ENCODE measurements at regions not wholly inside any gene's neighbourhood (a gene's known extent, or its start where the extent isn't known, plus 50 kb on each side); places are given as distances from the start of the nearest gene placed in this dataset.
"Not testable (repeated sequence)": the region's sequence is repeated elsewhere in the genome, so short reads cannot be mapped to it uniquely, and the experiment has no call there.

- intact Hi-C loops (cut with DNase I): no loop called here
- ATAC-seq: no peak
- DNase-seq: no peak
Measured at GRCh38 chr9:115766370-115766955, 387.1 kb upstream of the PAPPA start.

DNA sequence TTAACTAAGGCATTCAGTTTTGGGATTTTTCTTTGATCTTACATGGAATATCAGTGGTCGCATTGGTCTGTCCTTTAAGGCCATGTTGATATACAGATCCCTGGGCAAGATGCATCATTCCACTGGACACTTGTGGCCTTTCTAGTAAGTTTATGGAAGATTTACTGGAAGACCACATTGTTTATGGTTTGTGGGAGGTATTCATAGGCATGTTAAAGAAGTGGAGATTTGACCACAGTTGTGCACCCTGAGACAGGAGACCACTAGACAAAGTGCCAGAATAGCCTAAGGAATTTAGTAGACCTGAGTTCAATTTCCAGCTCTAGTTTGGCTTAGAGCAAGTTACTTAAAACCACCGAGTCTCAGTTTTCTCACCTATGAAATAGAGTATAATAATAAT, 383.1 kb upstream of the PAPPA start:
- intact Hi-C loops (cut with DNase I): no loop called here
- DNase-seq (no peak), ATAC-seq (no peak)

DNA sequence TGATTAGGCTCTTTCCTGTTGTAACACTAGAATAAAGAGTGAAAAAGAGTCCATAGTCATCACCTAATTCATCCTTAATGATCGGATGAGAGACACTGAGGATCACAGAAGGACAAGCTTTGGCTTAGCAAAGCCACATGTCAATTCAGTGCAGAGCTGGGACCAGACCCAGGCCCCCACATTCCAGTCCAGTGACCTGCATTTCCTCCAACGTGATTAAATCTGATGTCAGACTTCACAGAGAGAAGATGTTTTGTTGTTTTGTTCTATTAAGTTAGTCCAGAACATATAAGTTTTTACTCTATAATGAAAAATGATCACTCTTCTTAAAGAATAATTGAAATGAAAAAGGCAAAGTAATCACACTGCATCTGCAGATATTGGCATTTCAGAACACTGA, 377.9 kb upstream of the PAPPA start:
- DNase-seq: no peak
- ATAC-seq: no peak
- intact Hi-C loops (cut with DNase I): no loop called here

DNA sequence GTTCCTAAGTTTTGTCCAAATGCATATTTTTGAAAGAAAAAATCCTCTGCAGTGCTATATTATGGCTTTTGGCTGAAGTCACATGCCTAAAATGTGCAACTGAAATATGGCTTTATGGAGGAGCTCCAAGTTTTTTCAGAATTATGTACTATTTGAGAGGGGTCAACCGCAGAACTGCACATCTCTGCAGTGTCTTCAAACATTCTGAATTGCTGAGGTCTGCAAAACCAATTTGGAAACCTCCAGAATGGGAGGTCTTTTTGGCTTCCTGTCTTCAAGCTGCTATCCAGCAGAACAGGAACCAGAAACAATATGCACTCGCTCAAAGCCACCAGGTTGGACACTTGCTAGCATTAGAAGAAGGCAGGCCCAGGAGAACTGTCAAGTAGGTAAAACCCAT, 376.0 kb upstream of the PAPPA start:
- ATAC-seq (no peak), DNase-seq (no peak)
- intact Hi-C loops (cut with DNase I): no loop called here

- intact Hi-C loops (cut with DNase I): no loop called here
- ATAC-seq: no peak
- DNase-seq: no peak
Measured at GRCh38 chr9:115781070-115781736, 372.4 kb upstream of the PAPPA start.

GRCh38 chr9:115786321-115786720, 367.3 kb upstream of the PAPPA start:
- ATAC-seq: peak in 1 of 2 donors; percentile 24
- intact Hi-C loops (cut with DNase I): no loop called here
- no peak for DNase-seq

DNA sequence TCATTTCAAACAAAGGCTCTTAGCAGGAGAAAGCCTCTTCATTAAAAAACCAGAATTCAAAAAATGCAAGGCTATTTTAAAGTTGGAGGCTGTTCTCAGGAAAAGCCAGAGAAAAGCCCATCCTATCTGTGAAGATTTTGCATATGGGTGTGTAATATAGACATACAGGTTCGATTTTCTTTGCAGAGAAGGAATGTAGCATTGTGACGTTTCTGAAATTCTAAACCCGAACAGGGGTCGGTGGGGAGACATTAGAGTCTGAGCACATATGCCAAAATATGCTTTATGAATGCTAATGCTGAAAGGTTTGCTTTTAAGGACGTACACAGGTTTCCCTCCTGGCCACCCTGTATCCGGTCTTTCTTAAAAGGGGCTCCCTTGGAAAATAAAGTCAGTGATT, 363.1 kb upstream of the PAPPA start:
- DNase-seq (no peak), ATAC-seq (no peak)
- intact Hi-C loops (cut with DNase I): no loop called here

DNA sequence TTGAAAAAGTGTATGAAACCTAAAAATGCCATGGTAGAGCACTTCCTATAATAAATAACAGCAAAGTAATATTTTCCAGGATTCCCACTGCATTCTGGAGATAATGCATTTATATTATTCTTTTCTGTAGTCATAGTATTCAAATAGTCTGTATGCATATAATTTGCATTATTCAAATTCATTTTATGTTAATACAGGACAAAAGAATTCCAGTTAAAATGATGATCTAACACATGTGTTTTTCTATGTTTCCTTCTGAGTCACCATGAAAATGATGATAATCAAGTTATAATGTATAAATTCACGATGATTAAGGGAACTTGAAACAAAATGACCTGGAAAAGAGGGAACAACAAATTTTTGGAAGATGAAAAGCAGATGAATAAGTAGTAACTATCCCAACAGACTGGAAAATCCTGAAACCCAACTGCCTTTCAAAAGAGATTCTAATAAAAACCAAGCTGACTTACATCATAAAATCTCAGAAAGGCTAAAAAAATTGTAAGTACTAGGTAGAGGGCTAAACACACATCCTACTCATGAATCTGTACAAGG, 358.6 kb upstream of the PAPPA start:
- no peak for DNase-seq
- ATAC-seq: no peak
- intact Hi-C loops (cut with DNase I): no loop called here

DNA sequence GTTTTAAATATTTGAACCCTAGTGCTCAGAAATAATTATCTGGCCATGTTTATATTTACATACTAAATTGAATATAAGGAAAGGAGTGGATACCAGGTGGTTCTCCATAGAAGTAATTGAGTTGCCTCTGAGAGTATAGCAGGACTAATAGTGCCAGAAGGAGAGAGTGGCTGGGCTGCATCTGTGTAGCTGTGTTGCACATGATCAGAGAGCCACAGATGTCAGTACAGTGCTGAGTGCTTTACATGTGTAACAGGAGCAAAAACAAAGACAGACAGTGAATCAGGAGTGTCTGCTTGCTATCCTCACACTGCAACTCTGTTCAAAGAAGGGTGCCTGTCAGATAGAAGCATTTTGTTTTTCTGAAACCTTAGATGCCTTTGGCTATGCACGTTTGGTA, 353.9 kb upstream of the PAPPA start:
- DNase-seq (no peak), ATAC-seq (no peak)
- intact Hi-C loops (cut with DNase I): no loop called here

GRCh38 chr9:115804206-115804605, 349.4 kb upstream of the PAPPA start:
- intact Hi-C loops (cut with DNase I): no loop called here
- DNase-seq (no peak), ATAC-seq (no peak)

DNA sequence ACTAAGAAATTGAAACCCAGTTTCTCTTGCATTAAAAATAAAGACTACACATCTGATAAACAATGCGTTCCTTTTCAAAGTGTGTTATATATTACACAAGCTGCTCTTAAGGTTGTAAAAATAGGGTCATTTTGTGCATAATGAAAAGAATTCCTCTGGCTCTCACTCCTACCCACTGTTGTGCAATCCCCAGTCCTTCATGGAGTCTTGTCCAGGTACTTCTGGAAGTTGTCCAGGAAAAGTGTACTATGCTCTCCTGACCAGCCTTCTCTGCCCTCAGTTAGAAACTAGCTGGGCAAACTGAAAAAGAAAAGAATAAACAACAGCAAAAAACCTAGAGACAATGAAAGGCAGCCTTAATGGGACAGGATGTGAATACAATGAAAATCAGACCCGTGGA, 345.5 kb upstream of the PAPPA start:
- intact Hi-C loops (cut with DNase I): no loop called here
- no peak for DNase-seq
- ATAC-seq: peak; percentile 12 to 79

DNA sequence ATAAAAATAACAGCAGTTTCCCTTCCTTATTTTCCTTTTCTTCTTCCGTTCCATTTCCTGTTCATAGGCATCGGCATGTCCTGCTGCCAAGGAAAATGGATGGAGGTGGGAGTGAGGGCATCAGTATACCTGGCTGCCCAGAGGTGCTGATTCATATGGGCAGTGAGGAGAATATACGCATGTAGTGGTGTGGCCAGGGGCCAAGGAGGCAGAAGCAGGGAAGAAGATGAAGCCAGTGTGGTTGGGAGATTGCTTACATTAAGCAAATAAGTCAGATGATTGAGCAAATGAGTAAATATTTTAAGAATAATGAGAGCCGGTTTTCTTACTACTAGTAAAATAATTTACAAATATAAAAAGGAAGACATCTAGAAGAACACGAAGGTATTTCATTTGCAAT, 344.9 kb upstream of the PAPPA start:
- intact Hi-C loops (cut with DNase I): no loop called here
- ATAC-seq (peak in 1 of 2 donors; percentile 81), DNase-seq (no peak)

DNA sequence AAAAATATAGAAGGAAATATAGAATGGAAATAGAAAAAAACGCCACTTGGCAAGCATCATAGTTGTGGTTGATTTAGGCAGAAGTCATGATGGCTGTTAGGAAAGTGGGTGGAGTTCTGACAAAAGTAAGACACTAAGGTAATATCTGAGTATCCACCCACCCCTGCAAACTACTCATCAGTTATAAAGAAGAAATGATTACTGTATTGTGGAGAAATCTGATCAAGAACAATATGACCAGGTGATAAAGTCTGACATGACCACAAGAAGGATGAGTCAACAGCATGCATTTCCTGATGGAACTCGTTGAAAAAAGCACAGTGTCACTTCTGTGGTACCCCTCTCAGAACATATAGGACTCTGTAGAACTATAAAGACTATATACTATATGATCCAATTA, 343.4 kb upstream of the PAPPA start:
- ATAC-seq (no peak), DNase-seq (no peak)
- intact Hi-C loops (cut with DNase I): no loop called here

DNA sequence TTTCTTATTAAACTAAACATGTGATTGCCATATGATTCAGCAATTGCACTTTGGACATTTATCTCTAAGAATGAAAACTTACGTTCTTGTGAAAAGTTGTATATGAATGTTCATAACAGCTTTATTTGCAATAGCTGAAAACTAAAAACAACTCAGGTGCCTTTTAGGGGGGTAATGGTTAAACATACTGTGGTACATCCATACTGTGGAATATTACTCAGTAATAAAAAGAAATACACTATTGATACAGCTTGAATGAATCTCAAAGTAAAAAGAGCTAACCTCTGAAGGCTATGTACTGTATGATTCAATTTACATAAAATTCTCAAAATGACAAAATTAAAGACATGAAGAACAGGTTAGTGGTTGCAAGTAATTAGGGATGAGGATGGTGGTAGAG, 339.5 kb upstream of the PAPPA start:
- intact Hi-C loops (cut with DNase I): no loop called here
- ATAC-seq: no peak
- DNase-seq: no peak

DNA sequence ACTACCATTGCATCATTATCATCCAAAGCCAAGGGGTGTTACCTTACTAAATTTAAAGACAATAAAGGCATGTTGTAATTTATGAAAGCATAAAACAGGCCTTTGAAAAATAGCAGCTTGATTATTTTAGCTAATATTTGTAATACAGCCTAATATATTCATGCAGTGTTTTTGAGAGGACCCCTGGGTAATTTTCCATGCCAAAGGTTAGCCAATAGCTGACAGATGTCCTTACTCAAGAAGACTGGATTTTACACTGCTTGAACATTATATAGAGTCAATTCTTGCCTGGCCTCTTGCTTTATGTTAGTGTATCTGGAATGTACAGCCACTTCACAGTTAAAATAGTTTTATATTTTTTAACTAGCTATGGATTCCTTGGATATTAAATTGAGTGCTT, 337.8 kb upstream of the PAPPA start:
- DNase-seq (no peak), ATAC-seq (no peak)
- intact Hi-C loops (cut with DNase I): no loop called here

DNA sequence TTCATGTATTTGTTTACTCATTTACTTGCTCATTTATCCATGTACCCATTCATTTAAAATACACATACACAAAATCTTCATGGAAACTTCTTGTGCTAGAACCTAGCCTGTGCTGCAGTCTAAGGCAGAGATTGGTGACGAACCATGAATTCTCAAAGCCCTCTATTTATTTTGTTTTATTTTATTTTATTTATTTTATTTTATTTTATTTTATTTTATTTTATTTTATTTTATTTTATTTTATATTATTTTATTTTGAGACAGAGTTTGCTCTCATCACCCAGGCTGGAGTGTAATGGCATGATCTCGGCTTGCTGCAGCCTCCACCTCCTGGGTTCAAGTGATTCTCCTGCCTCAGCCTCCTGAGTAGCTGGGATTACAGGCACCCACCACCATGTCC, 334.9 kb upstream of the PAPPA start:
- ATAC-seq; DNase-seq; intact Hi-C loops (cut with DNase I): not testable (repeated sequence)

DNA sequence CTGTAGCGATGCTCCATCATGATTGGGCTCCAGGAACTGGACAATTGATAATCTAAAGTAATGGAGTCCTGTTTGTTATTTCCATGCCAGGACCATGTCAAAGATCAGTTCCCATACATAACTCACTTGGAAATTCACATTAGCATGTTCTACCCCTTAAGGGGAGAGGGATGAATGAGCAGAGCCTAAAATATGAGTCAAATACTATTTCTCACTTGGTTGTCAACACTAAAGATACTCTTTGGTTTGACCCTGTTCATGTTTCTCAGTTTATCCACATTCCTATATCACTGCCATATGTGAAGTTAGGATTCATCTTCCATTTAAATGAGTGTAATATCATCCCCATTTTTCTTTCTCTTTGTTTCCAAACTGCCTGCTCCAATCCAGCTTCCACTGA, 321.6 kb upstream of the PAPPA start:
- intact Hi-C loops (cut with DNase I): no loop called here
- no peak for ATAC-seq
- no peak for DNase-seq

GRCh38 chr9:115837618-115838017, 316.0 kb upstream of the PAPPA start:
- intact Hi-C loops (cut with DNase I): no loop called here
- DNase-seq: no peak
- no peak for ATAC-seq

- intact Hi-C loops (cut with DNase I): no loop called here
- ATAC-seq (no peak), DNase-seq (no peak)
Measured at GRCh38 chr9:115838417-115838816, 315.2 kb upstream of the PAPPA start.

DNA sequence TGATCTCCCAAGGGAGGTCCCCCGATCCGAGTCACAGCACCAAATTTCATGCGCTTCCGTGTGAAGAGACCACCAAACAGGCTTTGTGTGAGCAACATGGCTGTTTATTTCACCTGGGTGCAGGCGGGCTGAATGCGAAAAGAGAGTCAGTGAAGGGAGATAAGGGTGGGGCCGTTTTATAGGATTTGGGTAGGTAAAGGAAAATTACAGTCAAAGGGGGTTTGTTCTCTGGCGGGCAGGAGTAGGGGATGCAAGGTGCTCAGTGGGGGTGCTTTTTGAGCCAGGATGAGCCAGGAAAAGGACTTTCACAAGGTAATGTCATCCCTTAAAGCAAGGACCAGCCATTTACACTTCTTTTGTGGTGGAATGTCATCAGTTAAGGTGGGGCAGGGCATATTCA, 309.2 kb upstream of the PAPPA start:
- DNase-seq; intact Hi-C loops (cut with DNase I); ATAC-seq: not testable (repeated sequence)

- ATAC-seq (no peak), DNase-seq (no peak)
- intact Hi-C loops (cut with DNase I): no loop called here
Measured at GRCh38 chr9:115845648-115846312, 307.8 kb upstream of the PAPPA start.

Measured in left cardiac atrium (tissue), 4 donors.